ENCODE measurements at regions not wholly inside any gene's neighbourhood (a gene's known extent, or its start where the extent isn't known, plus 50 kb on each side); places are given as distances from the start of the nearest gene placed in this dataset.

DNA sequence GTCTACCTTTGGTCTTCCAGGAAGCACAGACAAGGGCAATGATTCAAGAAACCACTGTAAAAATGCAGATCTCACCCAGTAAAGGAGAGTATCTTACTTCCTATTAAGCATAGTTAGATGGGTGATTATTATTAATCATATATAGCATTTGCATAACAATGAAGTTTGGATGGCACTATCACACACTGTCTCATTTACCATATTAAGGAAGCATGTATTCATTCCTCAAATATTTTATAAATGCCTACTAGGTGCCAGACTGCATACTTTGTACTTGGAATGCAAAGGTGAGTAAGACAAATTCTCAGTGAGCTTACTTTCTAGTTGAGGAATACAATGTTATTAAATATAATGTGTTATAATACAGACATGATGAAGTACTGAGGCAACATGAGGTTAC lies 53.9 kb upstream of the SKAP2 start:
- no peak for TF ChIP-seq REST (IDR thresholded peaks at IDR 0.05; ENCODE audit: insufficient replicate concordance, low read depth)
- TF ChIP-seq, protein P1, sequence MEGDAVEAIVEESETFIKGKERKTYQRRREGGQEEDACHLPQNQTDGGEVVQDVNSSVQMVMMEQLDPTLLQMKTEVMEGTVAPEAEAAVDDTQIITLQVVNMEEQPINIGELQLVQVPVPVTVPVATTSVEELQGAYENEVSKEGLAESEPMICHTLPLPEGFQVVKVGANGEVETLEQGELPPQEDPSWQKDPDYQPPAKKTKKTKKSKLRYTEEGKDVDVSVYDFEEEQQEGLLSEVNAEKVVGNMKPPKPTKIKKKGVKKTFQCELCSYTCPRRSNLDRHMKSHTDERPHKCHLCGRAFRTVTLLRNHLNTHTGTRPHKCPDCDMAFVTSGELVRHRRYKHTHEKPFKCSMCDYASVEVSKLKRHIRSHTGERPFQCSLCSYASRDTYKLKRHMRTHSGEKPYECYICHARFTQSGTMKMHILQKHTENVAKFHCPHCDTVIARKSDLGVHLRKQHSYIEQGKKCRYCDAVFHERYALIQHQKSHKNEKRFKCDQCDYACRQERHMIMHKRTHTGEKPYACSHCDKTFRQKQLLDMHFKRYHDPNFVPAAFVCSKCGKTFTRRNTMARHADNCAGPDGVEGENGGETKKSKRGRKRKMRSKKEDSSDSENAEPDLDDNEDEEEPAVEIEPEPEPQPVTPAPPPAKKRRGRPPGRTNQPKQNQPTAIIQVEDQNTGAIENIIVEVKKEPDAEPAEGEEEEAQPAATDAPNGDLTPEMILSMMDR (IDR thresholded peaks at IDR 0.05; ENCODE audit: insufficient read depth, low read length) = no peak

Measured in HL-60 (cell line).